MCF 10A (cell line): ENCODE measurements at regions not wholly inside any gene's neighbourhood (a gene's known extent, or its start where the extent isn't known, plus 50 kb on each side); places are given as distances from the start of the nearest gene placed in this dataset.

Source experiments
- BruUV-seq: library from RNA; stranded (reverse); fragments of 400-500 nt; replicated peaks from 2 replicates; lab custom pipeline; 2021; lab: Mats Ljungman, UMichigan
- CTCF ChIA-PET: fragments of 300-600 bp; sonication (Branson Sonifier 250); formaldehyde crosslinking; extraction: SDS; loops from one replicate; lab custom pipeline; 2021; ENCODE audit warnings: antibody characterized with exemption, inconsistent platforms; lab: Yijun Ruan, JAX
- POLR2A ChIA-PET: fragments of 300-600, 350-650 bp; sonication (Branson Sonifier 250); formaldehyde crosslinking; extraction: SDS; loops from one replicate; lab custom pipeline; 2020; ENCODE audit warnings: antibody characterized with exemption, inconsistent platforms; lab: Yijun Ruan, JAX
- DNase-seq: peaks from one replicate; pipeline ENCODE4 v3.0.0-alpha.2; 2018; ENCODE audit not compliant: unreplicated experiment
- H3K27ac Mint-ChIP-seq: one replicate; pipeline ENCODE4 v1.8.0; 2022; ENCODE audit warnings: mild to moderate bottlenecking, low read depth, mixed read lengths; ENCODE audit not compliant: unreplicated experiment
- H3K27me3 Mint-ChIP-seq: one replicate; pipeline ENCODE4 v1.8.0; 2022; ENCODE audit warnings: mixed read lengths; ENCODE audit not compliant: insufficient read depth, unreplicated experiment
- H3K36me3 Mint-ChIP-seq: one replicate; pipeline ENCODE4 v1.8.0; 2022; ENCODE audit warnings: mild to moderate bottlenecking, moderate library complexity, mixed read lengths; ENCODE audit not compliant: insufficient read depth, unreplicated experiment
- H3K4me1 Mint-ChIP-seq: one replicate; pipeline ENCODE4 v1.8.0; 2022; ENCODE audit warnings: mixed read lengths; ENCODE audit not compliant: insufficient read depth, unreplicated experiment
- H3K4me3 Mint-ChIP-seq: one replicate; pipeline ENCODE4 v1.8.0; 2022; ENCODE audit warnings: mild to moderate bottlenecking, moderate library complexity, mixed read lengths; ENCODE audit not compliant: unreplicated experiment
- H3K9me3 Mint-ChIP-seq: one replicate; pipeline ENCODE4 v1.8.0; 2022; ENCODE audit warnings: mixed read lengths; ENCODE audit not compliant: unreplicated experiment
- intact Hi-C: fragments of 100-400 bp; cut with micrococcal nuclease; formaldehyde crosslinking; loops from 2 replicates; pipeline ENCODE4 v1.14.1; 2022
- TF ChIP-seq, protein P1 (sequence below): fragments of 200-600 bp; IDR thresholded peaks from one replicate; pipeline ENCODE4 v1.8.0; 2022; ENCODE audit warnings: antibody characterized with exemption, mild to moderate bottlenecking; ENCODE audit not compliant: unreplicated experiment

DNA sequence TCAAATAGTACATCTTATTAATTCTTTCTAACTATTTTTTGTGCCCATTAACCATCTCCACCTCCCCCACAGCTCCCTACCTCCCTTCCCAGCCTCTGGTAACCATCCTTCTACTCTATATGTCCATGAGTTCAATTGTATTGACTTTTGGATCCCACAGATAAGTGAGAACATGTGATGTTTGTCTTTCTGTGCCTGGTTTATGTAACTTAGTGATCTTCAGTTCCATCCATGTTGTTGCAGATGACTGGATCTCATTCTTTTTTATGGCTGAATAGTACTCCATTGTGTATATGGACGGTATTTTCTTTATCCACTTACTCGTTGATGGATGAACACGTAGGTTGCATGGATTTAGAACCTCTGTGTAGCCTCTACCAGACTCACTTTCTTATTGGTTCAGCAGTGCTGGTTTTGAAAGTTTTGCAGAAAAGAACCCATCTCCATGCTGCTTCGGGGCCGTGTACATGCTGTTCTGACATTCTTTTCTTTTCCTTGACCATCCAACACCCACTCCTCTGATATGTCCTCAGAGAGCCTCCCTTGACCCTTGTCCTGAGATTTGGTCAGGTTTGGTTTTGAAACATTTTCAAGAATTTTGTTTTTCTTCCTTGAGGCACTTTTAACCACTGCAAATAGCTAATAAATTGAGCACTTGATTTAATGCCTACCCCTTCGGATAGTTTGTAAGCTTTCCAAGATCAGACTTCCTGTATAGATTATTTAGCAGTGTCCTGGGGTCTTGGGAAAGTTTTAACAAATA lies 231.2 kb upstream of the ZFP64 start:
- intact Hi-C loops: no loop called here
- H3K4me3 Mint-ChIP-seq: no peak overlapping the region
- no TSS peak for BruUV-seq
- no peaks in the 10 kb centered on the region for H3K36me3 Mint-ChIP-seq
- no peak for DNase-seq
- peaks cover 14% of the 10 kb centered on the region for H3K9me3 Mint-ChIP-seq
- no peaks in the 10 kb centered on the region for H3K4me1 Mint-ChIP-seq
- no peak overlapping the region for H3K27ac Mint-ChIP-seq
- CTCF ChIA-PET: interaction anchor here (0.9 kb wide), 1 partner anchor 13 kb away, joined by 3 read pairs; no protein-coding TSS in a partner anchor
- no peaks in the 10 kb centered on the region for H3K27me3 Mint-ChIP-seq
- TF ChIP-seq, protein P1, sequence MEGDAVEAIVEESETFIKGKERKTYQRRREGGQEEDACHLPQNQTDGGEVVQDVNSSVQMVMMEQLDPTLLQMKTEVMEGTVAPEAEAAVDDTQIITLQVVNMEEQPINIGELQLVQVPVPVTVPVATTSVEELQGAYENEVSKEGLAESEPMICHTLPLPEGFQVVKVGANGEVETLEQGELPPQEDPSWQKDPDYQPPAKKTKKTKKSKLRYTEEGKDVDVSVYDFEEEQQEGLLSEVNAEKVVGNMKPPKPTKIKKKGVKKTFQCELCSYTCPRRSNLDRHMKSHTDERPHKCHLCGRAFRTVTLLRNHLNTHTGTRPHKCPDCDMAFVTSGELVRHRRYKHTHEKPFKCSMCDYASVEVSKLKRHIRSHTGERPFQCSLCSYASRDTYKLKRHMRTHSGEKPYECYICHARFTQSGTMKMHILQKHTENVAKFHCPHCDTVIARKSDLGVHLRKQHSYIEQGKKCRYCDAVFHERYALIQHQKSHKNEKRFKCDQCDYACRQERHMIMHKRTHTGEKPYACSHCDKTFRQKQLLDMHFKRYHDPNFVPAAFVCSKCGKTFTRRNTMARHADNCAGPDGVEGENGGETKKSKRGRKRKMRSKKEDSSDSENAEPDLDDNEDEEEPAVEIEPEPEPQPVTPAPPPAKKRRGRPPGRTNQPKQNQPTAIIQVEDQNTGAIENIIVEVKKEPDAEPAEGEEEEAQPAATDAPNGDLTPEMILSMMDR: no peak
- POLR2A ChIA-PET: interaction anchor here (0.7 kb wide), 1 partner anchor 367 kb away, joined by 4 read pairs; no protein-coding TSS in a partner anchor

DNA sequence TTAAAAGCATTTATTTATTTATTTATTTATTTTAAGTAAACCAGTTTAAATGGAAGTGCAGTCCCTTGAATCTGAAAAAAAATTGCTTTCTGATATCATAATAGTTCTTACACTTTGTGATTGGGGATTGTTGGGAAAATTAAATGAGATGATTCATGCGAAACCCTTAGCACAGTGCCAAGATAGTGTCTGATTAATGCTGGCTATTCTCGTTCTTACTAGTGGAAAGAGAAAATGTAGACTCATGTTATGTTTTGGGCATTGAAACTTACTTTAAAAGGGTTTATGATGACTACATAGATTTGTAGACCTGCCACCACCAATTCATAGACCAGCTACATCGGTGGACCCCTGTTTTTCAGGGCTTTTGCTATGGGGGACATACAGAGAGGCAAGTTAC lies 229.2 kb upstream of the ZFP64 start:
- no peak overlapping the region for H3K27ac Mint-ChIP-seq
- no peaks in the 10 kb centered on the region for H3K4me1 Mint-ChIP-seq
- H3K36me3 Mint-ChIP-seq: no peaks in the 10 kb centered on the region
- H3K9me3 Mint-ChIP-seq: peaks cover 14% of the 10 kb centered on the region
- TF ChIP-seq, protein P1: no peak
- intact Hi-C loops: no loop called here
- CTCF ChIA-PET: no interaction called here
- no peak overlapping the region for H3K4me3 Mint-ChIP-seq
- BruUV-seq: no TSS peak
- POLR2A ChIA-PET: no interaction called here
- no peaks in the 10 kb centered on the region for H3K27me3 Mint-ChIP-seq
- no peak for DNase-seq

DNA sequence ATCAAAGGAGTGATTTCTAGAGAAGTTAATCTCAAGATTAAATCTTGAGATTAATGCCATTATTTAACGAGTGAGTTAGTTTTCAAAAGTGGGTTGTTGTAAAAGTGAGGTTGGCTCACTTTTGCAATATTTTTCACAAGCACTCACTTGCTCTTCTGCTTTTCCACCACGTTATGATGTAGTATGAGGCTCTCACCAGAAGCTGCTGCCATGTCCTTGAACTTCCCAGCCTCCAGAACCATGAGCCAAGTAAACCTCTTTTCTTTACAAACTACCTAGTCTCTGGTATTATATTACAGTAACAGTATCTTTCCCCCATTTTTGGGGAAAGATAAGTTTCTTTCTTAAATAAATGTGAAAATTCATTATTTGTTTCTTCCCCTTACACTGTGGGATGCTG lies 227.6 kb upstream of the ZFP64 start:
- Mint-ChIP-seq H3K27ac (no peak overlapping the region), H3K36me3 (no peaks in the 10 kb centered on the region), H3K27me3 (no peaks in the 10 kb centered on the region), H3K4me3 (no peak overlapping the region), H3K9me3 (peaks cover 7% of the 10 kb centered on the region), H3K4me1 (no peaks in the 10 kb centered on the region)
- TF ChIP-seq, protein P1: no peak
- no peak for DNase-seq
- BruUV-seq: no TSS peak
- CTCF ChIA-PET: interaction anchor here (1.2 kb wide), 1 partner anchor 206 kb away, joined by 3 read pairs; no protein-coding TSS in a partner anchor
- intact Hi-C loops: no loop called here
- POLR2A ChIA-PET: no interaction called here

DNA sequence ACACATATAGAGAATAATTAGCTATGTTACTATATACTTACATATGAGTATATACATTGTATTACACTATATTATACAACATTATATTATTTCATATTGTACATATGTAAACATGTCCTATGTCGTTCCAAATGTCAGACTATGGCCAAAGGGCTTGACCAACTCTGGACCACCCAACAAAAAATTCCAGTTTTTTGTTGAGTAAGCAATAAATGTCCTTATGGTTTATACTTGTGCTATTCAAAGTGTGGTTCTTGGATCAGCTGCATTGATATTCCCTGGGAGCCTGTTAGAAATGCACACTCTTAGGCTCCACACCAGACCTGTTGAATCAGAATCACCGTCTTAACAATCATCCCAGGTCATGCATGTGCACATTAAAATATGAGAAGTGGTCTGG lies 225.4 kb upstream of the ZFP64 start:
- H3K36me3 Mint-ChIP-seq: no peaks in the 10 kb centered on the region
- H3K9me3 Mint-ChIP-seq: peaks cover 7% of the 10 kb centered on the region
- H3K4me3 Mint-ChIP-seq: no peak overlapping the region
- TF ChIP-seq, protein P1: no peak
- intact Hi-C loops: no loop called here
- ChIA-PET CTCF (interaction anchor here (0.6 to 2.2 kb wide), 5 partner anchors 9 to 799 kb away, joined by 3 to 6 read pairs (median 3); no protein-coding TSS in a partner anchor), POLR2A (interaction anchor here (0.7 kb wide), 1 partner anchor 226 kb away, joined by 3 read pairs; the partner anchor contains the start of gene ZFP64)
- no TSS peak for BruUV-seq
- H3K27ac Mint-ChIP-seq: no peak overlapping the region
- no peaks in the 10 kb centered on the region for H3K27me3 Mint-ChIP-seq
- H3K4me1 Mint-ChIP-seq: no peaks in the 10 kb centered on the region
- DNase-seq: no peak
